SK-N-MC (cell line): ENCODE measurements at regions not wholly inside any gene's neighbourhood (a gene's known extent, or its start where the extent isn't known, plus 50 kb on each side); places are given as distances from the start of the nearest gene placed in this dataset.
"Not testable (repeated sequence)": the region's sequence is repeated elsewhere in the genome, so short reads cannot be mapped to it uniquely, and the experiment has no call there.

Experiments
- DNase-seq: peaks from one replicate; pipeline ENCODE4 v3.0.0-alpha.2; 2011; ENCODE audit warnings: low read depth, low spot score
- H3K27ac ChIP-seq: fragments of 200-600 bp; sonication (generic); 2 replicates; pipeline ENCODE4 v1.5.1; 2016; ENCODE audit warnings: mixed run types
- H3K36me3 ChIP-seq: fragments of 200-600 bp; sonication (generic); 2 replicates; pipeline ENCODE4 v1.6.1; 2017; ENCODE audit warnings: antibody characterized with exemption, low read length, mixed read lengths; ENCODE audit not compliant: insufficient read depth
- H3K4me3 ChIP-seq: fragments of 200-600 bp; sonication (generic); 2 replicates; pipeline ENCODE4 v1.5.1; 2016
- H3K9ac ChIP-seq: fragments of 200-600 bp; sonication (generic); 2 replicates; pipeline ENCODE4 v1.8.0; 2017; ENCODE audit warnings: mixed run types, mixed read lengths; ENCODE audit not compliant: insufficient read length
- H3K9me3 ChIP-seq: fragments of 200-600 bp; sonication (generic); 2 replicates; pipeline ENCODE4 v1.6.1; 2017; ENCODE audit warnings: low read depth, mild to moderate bottlenecking, antibody characterized with exemption, low read length, moderate library complexity, mixed read lengths
- EZH2 ChIP-seq: fragments of 200-600 bp; sonication (generic); IDR thresholded peaks from one replicate; pipeline ENCODE4 v1.6.1; 2017; ENCODE audit warnings: antibody characterized with exemption
- FOXP2 ChIP-seq: optimal IDR thresholded peaks from 2 replicates; pipeline ENCODE3; 2011; ENCODE audit warnings: mild to moderate bottlenecking, moderate library complexity; ENCODE audit not compliant: insufficient read depth; ENCODE audit errors: extremely low read length, control extremely low read depth
- POLR2AphosphoS5 ChIP-seq: IDR thresholded peaks from 2 replicates; pipeline ENCODE4 v1.6.1; 2012; ENCODE audit warnings: mild to moderate bottlenecking, low read depth, low read length, borderline replicate concordance

GRCh38 chr6:27551607-27552006 lies 78.7 kb upstream of the ZNF184 start:
- H3K9me3 ChIP-seq: no peaks in the 10 kb centered on the region
- peak overlapping the region; percentile 79 for H3K9ac ChIP-seq
- no peak for TF ChIP-seq POLR2AphosphoS5
- TF ChIP-seq EZH2: no peak
- no peak for TF ChIP-seq FOXP2
- no peaks in the 10 kb centered on the region for H3K36me3 ChIP-seq
- DNase-seq: no peak
- H3K4me3 ChIP-seq: peak overlapping the region; percentile 79
- peak overlapping the region; percentile 94 for H3K27ac ChIP-seq

- TF ChIP-seq EZH2 (no peak), POLR2AphosphoS5 (no peak), FOXP2 (no peak)
- H3K27ac ChIP-seq: no peak overlapping the region
- H3K4me3 ChIP-seq: no peak overlapping the region
- H3K36me3 ChIP-seq: no peaks in the 10 kb centered on the region
- H3K9ac ChIP-seq: no peak overlapping the region
- no peak for DNase-seq
- H3K9me3 ChIP-seq: no peaks in the 10 kb centered on the region
Observed at GRCh38 chr6:27550692-27551091, 77.8 kb upstream of the ZNF184 start.

GRCh38 chr6:27549241-27549598 lies 76.3 kb upstream of the ZNF184 start:
- not testable (repeated sequence) for H3K36me3 ChIP-seq, DNase-seq, H3K9me3 ChIP-seq, H3K27ac ChIP-seq, H3K9ac ChIP-seq
- H3K4me3 ChIP-seq: peak overlapping the region; percentile 98

GRCh38 chr6:27547157-27548075 lies 74.5 kb upstream of the ZNF184 start:
- Histone ChIP-seq H3K27ac (peak overlapping the region; percentile 87), H3K9me3 (no peaks in the 10 kb centered on the region), H3K9ac (peak overlapping the region; percentile 94), H3K4me3 (peak overlapping the region; percentile 98), H3K36me3 (no peaks in the 10 kb centered on the region)
- DNase-seq: peak; percentile 92
- TF ChIP-seq POLR2AphosphoS5: no peak; the same call in 1 of the 2 replicates
- TF ChIP-seq FOXP2: no peak
- no peak for TF ChIP-seq EZH2

- DNase-seq: no peak
- Histone ChIP-seq H3K4me3 (no peak overlapping the region; the same call in 1 of the 2 replicates), H3K27ac (no peak overlapping the region), H3K36me3 (no peaks in the 10 kb centered on the region), H3K9ac (no peak overlapping the region), H3K9me3 (no peaks in the 10 kb centered on the region)
- TF ChIP-seq EZH2 (no peak), POLR2AphosphoS5 (no peak), FOXP2 (no peak)
Observed at GRCh38 chr6:27546522-27546921, 73.6 kb upstream of the ZNF184 start.

GRCh38 chr6:27545271-27546046 lies 72.6 kb upstream of the ZNF184 start:
- DNase-seq: no peak
- TF ChIP-seq POLR2AphosphoS5 (no peak), FOXP2 (no peak), EZH2 (no peak)
- H3K4me3 ChIP-seq: peak overlapping the region; percentile 87

GRCh38 chr6:27544612-27545260 lies 71.8 kb upstream of the ZNF184 start:
- H3K36me3 ChIP-seq: no peaks in the 10 kb centered on the region
- TF ChIP-seq EZH2: no peak
- no peak for TF ChIP-seq FOXP2
- no peak for TF ChIP-seq POLR2AphosphoS5
- peak overlapping the region; percentile 48 for H3K27ac ChIP-seq
- no peak for DNase-seq
- H3K4me3 ChIP-seq: peak overlapping the region; percentile 87
- no peaks in the 10 kb centered on the region for H3K9me3 ChIP-seq
- peak overlapping the region; percentile 72 for H3K9ac ChIP-seq

More at GRCh38 chr6:27545271-27546046, 72.6 kb upstream of the ZNF184 start:
- Histone ChIP-seq H3K36me3 (no peaks in the 10 kb centered on the region), H3K27ac (peak overlapping the region; percentile 48), H3K9me3 (no peaks in the 10 kb centered on the region), H3K9ac (peak overlapping the region; percentile 72)

GRCh38 chr6:27544135-27544534 lies 71.2 kb upstream of the ZNF184 start:
- Histone ChIP-seq H3K9ac (peak overlapping the region; percentile 72), H3K4me3 (peak overlapping the region; percentile 87)
- H3K36me3 ChIP-seq, DNase-seq, H3K27ac ChIP-seq, H3K9me3 ChIP-seq: not testable (repeated sequence)
